Ovary (tissue), 7 donors: ENCODE measurements at regions not wholly inside any gene's neighbourhood (a gene's known extent, or its start where the extent isn't known, plus 50 kb on each side); places are given as distances from the start of the nearest gene placed in this dataset.
"Not testable (repeated sequence)": the region's sequence is repeated elsewhere in the genome, so short reads cannot be mapped to it uniquely, and the experiment has no call there.

ENCODE experiments used
- DNase-seq, 5 donors: peaks; one replicate each; pipeline ENCODE4 v3.0.0-alpha.2; 2019 to 2020
- H3K27ac ChIP-seq, 2 donors: fragments of 200-600 bp; one replicate each; pipeline versions ENCODE4 v1.5.1 to v1.8.0; 2019 to 2022
- H3K27me3 ChIP-seq: fragments of 200-600 bp; one replicate; pipeline ENCODE4 v1.8.0; 2022
- H3K36me3 ChIP-seq: fragments of 200-600 bp; sonication (generic); one replicate; pipeline ENCODE4 v1.5.1; 2019
- H3K4me1 ChIP-seq: one replicate; pipeline ENCODE4 v1.8.1; 2013; ENCODE audit warnings: mild to moderate bottlenecking, moderate library complexity; ENCODE audit not compliant: insufficient read depth
- H3K4me3 ChIP-seq: fragments of 200-600 bp; sonication (generic); one replicate; pipeline ENCODE4 v1.5.1; 2017
- H3K9me3 ChIP-seq, 2 donors: fragments of 200-600 bp in 1 of 2; sonication (generic) in 1 of 2; one replicate each; pipeline versions ENCODE4 v1.5.1 to v1.8.1; 2013 to 2019; ENCODE audit warnings: mild to moderate bottlenecking in 1 of 2, moderate library complexity in 1 of 2
- CTCF ChIP-seq, 3 donors: fragments of 450-650 bp in 2 of 3; fragments of 200-600 bp in 1 of 3; IDR thresholded peaks; one replicate each; pipeline versions ENCODE4 v1.5.1 to v1.8.0; 2016 to 2022; ENCODE audit warnings: antibody characterized with exemption in 3 of 3, mild to moderate bottlenecking in 1 of 3
- EP300 ChIP-seq: sonication (generic); formaldehyde crosslinking; IDR thresholded peaks from one replicate; pipeline ENCODE4 v1.6.1; 2017; ENCODE audit warnings: antibody characterized with exemption
- POLR2A ChIP-seq: fragments of 450-650 bp; IDR thresholded peaks from one replicate; pipeline ENCODE4 v1.6.1; 2017; ENCODE audit warnings: antibody characterized with exemption, mild to moderate bottlenecking, moderate library complexity
- WGBS, 3 donors: extraction: QIAGEN DNeasy Blood & Tissue Kit in 1 of 3; methylation state at CpG; one replicate each; pipeline versions ENCODE4 v1.1.5 to v1.1.7; 2013 to 2017; 5-methylcytosine and 5-hydroxymethylcytosine counted together
- intact Hi-C, 4 donors: fragments of 100-400 bp; cut with DNase I; formaldehyde crosslinking; loops; one replicate each; pipeline versions ENCODE4 v1.11.0 to v1.15.1; 2022 to 2023
- donor health status: DM: no; HTN: no; CAD: no; lungs with moderate emphysema.
- donor health status: DM: no; HTN: no; CAD: no.
- donor health status: Bipolar disorder and iron deficiency.
- donor health status: DM: no; HTN: no; CAD: no.
- donor health status: DM: yes; HTN: yes; CAD: no.

GRCh38 chr3:48068886-48069285 is 52.7 kb upstream of the MAP4 start:
- Histone ChIP-seq H3K9me3 (no peaks in the 10 kb centered on the region), H3K27me3 (no peaks in the 10 kb centered on the region), H3K36me3 (no peaks in the 10 kb centered on the region), H3K27ac (no peak overlapping the region), H3K4me3 (no peak overlapping the region), H3K4me1 (peaks cover 7% of the 10 kb centered on the region)
- DNase-seq: no peak
- 17 to 49% (median 46%) methylated on average over 1 of the region's 1 CpG for WGBS, 3 donors
- no peak for TF ChIP-seq POLR2A
- TF ChIP-seq CTCF (IDR thresholded peaks at IDR 0.05): no peak
- TF ChIP-seq EP300: no peak
- intact Hi-C loops: loop anchor here in 1 of 4 donors (10.0 kb wide), 1 partner anchor 684 kb away; the partner anchor contains the start of gene PTPN23

- H3K4me1 ChIP-seq, H3K27me3 ChIP-seq, H3K9me3 ChIP-seq, H3K27ac ChIP-seq, H3K36me3 ChIP-seq, H3K4me3 ChIP-seq, DNase-seq: not testable (repeated sequence)
- WGBS, 3 donors: 95 to 97% (median 96%) methylated on average over 10 of the region's 10 CpGs
- intact Hi-C loops: loop anchor here in 1 of 4 donors (10.0 kb wide), 1 partner anchor 684 kb away; the partner anchor contains the start of gene PTPN23
Observed at GRCh38 chr3:48068320-48068719, 52.1 kb upstream of the MAP4 start.

GRCh38 chr3:48067271-48067670 is 51.1 kb upstream of the MAP4 start:
- intact Hi-C loops: loop anchor here in 1 of 4 donors (10.0 kb wide), 1 partner anchor 682 kb away; the partner anchor contains the start of gene PTPN23
- Histone ChIP-seq H3K36me3 (no peaks in the 10 kb centered on the region), H3K27ac (no peak overlapping the region), H3K9me3 (no peaks in the 10 kb centered on the region), H3K4me1 (peaks cover 5% of the 10 kb centered on the region), H3K27me3 (no peaks in the 10 kb centered on the region), H3K4me3 (no peak overlapping the region)
- WGBS, 3 donors: 96 to 99% (median 98%) methylated on average over 4 of the region's 4 CpGs
- TF ChIP-seq POLR2A (no peak), EP300 (no peak), CTCF (IDR thresholded peaks at IDR 0.05) (no peak)
- no peak for DNase-seq
